ENCODE measurements at regions not wholly inside any gene's neighbourhood (a gene's known extent, or its start where the extent isn't known, plus 50 kb on each side); places are given as distances from the start of the nearest gene placed in this dataset.

DNA sequence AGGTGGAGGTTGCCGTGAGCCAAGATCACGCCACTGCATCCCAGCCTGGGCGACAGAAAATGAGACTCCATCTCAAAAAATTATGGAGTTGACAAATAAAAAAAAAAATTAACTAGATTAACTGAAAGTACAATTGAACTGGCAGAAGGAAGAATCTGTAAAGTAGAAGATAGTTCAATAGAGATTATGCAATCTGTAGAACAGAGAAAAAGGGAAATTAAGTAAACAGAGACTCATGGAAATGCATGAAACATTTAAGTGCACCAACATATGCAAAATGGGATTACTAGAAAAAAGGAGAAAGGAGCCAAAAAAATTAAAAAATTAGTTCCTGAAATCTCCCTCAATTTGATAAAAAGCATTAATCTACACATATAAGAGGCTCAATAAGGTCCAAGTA is 188.8 kb upstream of the KHDRBS2 start:
- DNase-seq: no peak

DNA sequence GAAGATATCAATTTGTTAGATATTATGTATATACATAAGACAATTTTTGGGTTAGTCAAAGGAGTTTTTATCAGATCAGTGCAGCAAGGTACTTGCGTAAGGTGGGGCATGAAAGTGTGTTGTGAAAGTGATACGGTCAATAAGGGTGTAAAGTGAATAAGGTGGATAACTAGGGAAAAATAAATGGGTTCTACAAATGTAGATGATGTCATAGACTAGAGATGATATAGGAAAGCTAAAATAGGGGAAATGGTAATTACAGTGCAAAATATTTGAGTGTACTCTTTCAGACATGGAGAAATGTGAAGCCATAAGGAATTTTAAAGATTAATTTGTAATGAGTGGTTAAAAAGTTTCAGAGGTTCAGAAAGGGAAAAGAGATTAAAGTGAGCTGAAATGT is 180.6 kb upstream of the KHDRBS2 start:
- no peak for DNase-seq

DNA sequence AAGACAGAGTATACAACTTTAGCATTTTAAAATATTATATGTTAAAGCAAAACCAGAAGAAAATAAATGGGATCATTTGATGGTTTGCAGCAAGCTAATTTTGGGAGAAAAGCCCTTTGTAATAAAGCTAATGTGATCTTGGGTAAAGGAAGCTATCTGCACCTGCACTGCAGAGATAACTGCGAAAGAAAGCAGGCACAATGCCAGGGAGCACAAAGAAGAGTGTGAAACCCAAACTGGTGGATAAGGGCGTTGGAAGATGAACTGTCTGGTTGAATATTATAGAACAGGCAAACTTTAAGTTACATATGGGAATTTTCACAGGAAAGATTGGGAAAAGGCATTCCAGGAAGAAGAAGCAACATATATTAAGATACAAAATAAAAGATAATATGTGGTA is 179.2 kb upstream of the KHDRBS2 start:
- DNase-seq: no peak

DNA sequence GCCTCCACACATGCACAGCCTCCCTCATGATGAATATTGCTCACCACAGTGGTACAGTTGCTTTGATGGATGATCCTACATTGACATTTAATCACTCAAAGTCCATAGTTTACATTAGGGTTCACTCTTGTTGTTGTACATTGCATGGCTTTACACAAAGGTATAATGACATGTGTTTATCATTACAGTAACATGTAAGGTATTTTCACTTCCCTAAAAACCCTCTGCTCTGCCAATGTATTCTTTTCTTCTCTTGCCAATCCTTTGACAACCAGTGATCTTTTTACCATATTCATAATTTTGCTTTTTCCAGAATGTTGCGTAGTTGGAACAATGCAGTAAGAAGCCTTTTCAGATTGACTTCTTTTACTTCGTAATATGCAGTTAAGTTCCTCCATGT is 166.6 kb upstream of the KHDRBS2 start:
- DNase-seq: no peak

DNA sequence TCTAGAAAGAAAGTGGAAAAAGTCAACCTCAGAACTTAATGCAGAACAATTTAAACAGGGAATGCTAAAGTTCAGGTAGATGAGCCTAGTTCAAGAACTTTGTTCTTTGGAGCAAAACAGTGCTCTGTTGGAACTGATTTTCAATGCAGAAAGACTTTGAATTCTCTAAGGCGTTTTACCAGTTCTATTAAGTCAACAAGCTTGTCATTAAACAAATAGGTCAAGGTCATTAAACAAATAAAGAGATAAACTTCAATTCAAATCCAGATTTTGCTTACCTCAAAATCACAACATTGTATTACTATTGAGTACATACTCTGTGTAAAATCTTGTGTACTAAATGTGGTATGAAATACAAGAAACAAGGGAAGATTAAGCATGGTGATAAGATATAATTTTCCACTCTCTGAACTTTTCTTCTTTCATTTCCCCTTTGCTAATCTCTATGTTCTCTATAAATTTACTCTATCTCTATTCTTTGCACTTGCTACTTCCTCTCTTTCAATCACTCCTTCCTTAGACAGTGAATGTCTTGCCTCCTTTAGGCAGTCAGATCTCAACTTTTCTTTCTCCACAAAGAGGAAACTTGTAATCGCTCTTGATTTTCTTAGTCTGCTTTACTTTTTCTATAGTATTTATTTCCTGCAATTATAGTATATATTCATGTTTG is 160.8 kb upstream of the KHDRBS2 start:
- DNase-seq: no peak

DNA sequence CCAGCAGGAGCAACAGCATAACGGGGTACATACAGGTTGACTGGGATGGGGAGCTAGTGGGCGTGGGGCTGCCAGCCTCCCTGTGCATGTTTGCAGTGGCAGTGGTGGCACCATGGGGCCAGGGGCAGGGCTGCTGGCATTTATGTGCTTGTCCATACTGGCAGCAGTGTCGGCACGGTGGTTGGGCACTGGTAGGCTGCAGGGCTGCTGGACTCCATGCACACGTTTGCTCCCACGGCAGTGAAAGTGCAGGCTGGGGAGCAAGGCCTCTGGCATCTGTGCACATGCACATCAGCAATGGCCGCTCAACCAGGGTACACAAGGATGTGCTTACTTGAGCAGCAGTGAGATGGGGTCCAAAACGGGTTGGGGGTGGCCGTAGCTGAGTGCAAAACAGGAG is 159.5 kb upstream of the KHDRBS2 start:
- no peak for DNase-seq

DNA sequence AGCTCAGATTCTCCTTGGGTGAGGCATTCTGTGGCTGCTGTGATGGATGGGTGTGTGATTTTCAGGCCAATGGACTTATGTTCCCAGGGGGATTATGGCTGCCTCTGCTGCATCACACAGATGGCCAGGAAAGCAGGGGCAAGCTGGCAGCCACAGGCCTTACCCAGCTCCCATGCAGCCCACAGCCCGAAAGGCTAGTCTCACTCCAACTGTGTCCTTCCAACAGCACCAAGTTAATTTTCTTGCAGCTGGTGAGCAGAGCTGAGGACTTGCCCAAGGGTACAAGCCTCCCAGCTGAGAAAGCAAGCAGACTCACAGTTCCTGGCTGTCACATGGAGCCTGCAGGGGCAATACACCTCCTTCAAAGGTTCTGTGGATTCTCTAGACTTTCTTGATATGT is 155.2 kb upstream of the KHDRBS2 start:
- no peak for DNase-seq

DNA sequence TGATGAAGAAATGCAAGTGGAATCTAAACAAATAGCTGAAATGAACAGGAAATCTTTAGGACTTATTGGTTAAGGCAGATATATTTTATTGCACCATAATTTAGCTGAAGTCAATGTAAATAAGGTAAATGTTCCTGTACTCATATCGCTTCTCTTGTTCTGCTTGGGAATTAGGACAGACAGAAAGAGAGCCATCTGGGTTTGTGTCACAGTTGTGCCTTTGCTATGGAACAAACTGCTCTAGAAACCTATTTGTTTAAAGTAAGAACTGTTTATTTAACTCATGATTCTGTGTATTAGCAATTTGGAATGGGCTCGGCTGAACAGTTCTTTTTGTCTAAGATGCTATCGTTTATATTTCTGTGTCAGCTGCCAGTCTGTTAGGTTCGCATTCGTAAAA is 143.8 kb upstream of the KHDRBS2 start:
- DNase-seq: no peak

DNA sequence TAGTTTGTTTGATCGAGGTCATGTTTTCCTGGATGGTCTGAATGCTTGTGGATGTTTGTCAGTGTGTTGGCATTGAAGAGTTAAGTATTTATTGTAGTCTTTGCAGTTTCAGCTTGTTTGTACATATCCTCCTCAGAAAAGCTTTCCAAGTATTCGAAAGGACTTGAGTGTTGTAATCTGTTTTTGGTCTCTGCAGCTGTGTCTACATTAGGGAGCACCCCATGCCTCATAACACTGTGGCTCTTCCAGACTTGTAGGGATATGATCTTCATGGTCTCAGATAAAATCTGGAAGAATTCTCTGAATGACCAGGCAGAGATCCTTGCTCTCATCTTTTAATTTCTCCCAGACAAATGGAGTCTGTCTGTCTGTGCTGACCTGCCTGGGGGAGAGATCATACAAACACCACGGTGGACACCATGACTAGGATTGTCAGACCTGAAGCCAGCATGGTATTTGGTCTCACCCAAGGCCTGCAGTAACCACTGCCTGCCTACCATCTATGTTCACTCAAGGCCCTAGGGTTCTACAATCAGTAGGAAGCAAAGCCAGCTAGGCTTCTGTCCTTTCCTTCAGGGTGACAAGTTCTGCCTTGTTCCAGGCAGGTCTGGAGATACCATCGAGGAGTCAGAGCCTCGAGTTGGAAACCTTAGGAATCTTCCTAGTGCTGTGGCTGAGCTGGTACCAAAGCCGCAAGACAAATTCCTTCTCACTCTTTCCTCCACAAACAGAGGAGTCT is 114.7 kb upstream of the KHDRBS2 start:
- DNase-seq: no peak

DNA sequence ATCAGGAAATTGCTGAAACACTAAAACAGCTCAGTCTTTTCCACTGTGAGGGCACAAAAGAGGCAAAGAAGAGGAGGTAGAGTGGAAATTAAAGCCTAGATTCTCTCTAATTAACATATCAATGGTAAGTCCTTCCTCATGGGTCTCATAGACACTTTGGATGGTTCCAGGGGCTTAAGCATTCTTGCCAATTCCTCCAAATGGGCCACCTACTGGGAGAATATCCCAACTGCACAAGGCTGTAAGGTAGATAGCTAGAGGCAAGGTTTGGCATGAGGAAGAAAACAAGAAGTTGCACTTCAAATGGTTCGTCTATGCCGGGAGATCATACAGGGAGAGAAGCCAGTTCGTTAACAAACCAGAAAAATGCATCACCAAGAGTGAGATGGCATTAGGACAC is 107.6 kb upstream of the KHDRBS2 start:
- DNase-seq: no peak

DNA sequence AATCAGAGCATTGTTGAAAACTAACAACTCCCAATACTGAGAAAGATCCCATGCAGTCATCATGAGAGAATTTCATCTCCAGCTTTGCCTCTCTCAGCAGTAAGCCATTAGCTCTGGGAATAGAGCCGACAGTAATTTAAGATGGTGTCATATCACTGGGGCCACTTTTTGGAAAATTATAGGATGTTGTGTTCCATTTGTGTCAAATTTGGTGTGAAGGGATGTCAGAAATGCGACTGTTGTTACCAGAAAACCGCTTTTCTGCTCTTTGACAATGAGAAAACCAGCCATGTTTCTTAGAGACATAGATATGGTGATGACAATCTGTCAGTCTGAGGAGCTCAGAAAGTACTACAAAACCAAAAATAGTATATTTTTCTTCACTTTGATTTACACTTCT is 106.3 kb upstream of the KHDRBS2 start:
- DNase-seq: no peak

DNA sequence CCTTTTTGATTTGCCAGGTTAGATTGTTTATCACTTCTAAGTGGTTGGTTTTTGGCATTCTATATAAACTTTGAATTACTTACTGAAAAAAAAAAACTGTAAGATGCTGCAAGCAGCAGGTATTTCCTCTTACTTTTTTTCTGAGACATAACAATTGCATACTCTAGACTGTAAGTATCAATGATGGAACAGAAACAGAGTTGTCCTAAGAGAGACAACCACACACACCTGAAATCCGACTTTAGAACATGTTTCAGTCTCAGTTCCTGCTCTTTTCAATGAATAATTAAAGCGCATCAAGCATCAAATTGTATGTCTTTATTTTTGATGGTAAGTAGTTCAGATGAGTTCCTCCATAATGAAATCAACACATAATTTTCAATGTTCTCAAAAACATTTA is 105.3 kb upstream of the KHDRBS2 start:
- no peak for DNase-seq

DNA sequence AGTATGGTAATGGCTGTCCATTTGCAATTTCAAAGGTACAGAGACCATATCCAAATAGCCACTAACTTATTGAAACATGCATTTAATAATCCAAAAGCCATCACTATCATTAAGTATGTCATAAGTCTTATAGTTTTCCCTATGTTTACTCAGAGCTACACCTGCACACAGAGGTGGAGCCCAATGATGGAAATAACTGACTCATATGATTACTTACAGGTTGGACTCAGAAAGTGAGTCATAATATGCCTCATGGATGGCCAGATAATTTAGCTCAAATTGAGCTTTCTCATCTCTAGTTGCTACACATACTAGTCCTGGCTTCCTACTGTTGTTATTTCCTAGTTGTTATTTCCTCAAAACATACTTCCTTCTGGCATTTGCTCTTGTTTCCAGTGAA is 104.4 kb upstream of the KHDRBS2 start:
- no peak for DNase-seq

DNA sequence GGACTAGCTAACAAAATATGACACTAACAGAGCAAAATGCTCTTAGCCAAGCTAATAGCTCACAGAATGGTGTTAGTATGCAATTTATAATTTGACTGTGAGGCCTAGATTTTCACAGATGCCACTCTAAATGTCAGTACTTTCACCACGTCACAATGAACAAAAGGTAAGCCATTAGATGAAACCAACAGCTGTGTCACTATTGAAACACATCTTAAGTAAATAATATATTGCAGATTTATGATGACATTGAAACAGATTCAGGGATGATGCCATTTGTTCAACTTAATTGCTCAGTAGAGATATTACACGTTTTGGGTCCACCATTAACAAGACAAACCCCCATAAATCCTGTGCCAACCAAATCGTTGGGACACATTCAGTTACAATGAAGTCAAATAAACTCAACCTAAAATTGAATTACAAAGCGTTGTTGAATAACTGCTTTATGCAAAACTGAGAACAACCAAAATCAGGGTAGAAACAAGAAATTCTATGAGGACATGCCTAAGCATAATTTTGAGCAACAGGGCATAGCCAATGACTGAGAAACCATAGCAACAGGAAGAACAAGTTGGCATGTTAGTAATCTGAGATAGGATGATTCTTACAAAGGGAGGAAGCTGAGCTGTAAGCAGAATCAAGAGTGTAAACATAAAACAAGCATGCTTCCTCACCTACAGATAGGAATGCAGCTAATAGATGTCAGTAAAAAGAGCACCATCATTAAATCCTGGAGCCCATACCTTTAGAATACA is 85.6 kb upstream of the KHDRBS2 start:
- DNase-seq: no peak

DNA sequence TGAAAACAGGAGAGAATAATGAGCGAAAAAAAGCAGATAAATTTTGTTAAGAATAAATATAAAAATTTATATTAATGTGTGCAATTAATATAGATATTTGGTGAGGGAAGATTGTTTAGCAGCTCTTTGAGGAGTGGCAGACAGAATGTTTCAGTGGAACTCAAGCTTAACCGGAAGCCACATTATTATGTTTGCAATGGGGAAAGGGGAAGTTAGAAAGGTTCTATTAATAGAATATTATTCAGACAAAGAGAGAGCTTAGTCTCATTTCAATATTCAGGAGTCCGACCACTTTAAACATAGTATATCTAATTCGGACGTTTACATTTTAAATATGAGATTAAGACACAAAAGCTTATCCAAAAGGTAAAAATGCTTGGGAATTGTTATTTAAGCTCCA is 81.6 kb upstream of the KHDRBS2 start:
- DNase-seq: no peak

DNA sequence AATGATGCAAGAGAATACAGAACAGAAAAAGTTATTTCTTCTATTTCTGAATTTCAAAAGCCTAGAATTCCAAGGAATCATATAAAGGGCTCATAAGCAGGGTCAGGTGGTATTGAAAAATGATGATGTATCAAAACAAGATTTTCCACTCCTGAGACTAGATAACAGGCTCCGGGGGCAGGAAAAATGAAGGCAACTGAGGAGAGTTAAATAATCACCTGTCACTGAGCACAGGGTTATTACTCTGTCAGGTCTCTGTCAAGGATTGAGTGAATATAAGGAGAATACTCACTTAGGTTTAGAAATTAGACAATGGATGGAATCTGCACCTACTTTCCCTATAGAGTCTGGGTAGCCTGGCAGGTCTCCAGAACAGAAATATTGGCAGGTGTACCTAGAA is 76.1 kb upstream of the KHDRBS2 start:
- DNase-seq: no peak

DNA sequence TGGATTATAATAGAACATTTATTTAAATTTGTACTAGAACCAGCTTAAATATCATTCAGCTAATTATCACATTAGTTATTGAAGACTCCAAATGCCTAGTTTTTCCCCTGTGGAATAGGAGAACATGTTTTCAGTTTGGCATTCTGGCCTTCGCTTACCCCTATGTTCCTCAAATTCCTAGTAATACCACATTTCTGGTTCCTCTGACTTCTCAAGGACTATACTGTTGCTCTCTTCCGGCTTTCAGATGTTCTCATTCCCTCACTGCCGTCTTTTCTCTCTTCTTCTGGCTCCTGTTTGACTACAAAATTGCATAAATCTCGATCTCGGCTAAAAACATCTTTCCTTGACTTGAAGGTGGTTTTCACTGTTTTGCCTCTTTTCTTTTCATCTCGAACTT is 71.8 kb upstream of the KHDRBS2 start:
- DNase-seq: no peak

DNA sequence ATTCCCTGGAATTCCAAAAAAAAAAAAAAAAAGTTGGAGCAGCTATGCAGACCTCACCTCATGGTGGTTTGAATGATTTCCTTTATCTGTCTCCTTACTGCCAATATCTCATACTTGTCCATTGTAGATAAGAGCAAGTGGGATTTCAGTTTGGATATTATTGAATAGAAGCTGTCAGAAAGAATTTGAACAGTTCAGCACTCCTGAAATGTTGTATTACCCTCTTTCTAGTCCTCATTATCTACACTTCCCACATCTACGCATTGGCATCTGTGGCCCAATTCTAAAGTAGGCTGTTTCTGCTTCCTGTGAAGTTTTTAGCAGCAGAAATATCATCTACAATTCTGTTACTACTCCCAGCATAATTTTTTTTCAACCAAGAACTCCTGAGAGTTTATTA is 68.2 kb upstream of the KHDRBS2 start:
- no peak for DNase-seq

DNA sequence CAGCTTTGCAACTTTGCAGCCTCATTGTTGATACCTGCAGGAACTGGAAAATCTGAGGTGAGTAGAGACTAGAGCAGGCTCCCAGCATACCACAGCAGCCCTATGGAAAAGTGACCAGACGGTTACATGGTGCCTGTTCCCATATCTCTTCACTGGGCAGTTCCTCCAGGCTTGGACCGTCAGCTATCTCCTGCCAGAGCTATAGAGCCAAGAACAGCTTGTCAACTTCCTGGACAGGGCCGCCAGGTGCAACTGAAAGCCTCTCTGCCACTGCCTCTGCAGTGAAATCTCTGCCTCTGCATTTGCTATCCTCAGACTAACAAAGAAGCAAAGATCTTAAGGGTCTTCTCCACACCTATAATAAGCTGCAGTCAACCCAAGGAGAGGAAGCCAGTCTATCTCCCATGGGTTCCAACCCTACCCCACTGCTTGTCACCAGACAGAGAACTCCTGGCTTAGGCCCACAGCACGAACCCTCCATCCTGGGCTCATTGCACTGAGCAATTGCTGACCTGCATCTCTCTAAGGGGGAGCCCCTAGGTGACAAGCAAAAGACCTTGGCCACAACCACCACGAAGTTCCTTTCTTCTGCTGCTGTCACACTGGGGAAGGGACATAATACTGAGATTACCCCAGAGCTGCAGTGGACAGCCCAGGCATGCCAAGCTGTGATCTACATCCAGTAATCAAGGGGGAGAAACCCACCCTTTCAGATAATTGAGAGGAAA is 60.1 kb upstream of the KHDRBS2 start:
- DNase-seq: no peak

DNA sequence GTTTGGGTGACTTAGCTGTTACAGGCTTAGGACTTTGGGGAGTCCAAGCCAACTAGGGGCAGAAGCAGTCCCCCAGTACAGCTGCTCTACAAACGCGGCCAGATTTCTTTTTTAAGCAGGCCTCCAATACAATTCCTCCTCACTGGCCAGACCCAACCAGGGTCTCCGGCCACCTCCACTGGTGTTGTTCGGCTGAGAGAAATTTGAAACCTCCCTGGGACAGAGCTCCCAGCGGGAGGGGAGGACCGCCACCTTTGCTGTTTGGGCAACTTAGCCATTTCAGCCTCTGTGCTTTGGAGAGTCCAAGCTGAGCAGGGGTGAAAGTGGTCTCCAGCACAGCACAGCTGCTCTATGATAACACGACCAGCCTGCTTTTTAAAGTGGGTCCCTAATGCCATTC is 59.4 kb upstream of the KHDRBS2 start:
- DNase-seq: no peak

DNA sequence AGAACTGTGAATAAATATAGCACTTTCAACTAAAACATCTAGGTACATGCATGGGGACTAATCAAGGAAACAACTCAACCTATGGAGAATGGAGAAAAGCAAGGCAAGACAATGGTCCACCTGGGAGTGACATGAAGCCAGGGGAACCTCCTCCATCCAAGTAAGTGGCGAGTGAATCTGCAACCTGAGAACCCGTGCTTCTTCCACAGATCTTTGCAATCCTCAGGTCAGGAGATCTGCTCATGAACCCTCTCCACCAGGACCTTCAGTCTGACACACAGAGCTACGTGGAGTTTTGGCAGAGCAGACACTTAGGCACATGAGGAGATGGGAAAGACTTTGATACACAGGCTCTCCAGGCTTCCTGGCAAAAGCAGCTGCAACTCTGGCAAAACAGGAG is 58.8 kb upstream of the KHDRBS2 start:
- DNase-seq: no peak

DNA sequence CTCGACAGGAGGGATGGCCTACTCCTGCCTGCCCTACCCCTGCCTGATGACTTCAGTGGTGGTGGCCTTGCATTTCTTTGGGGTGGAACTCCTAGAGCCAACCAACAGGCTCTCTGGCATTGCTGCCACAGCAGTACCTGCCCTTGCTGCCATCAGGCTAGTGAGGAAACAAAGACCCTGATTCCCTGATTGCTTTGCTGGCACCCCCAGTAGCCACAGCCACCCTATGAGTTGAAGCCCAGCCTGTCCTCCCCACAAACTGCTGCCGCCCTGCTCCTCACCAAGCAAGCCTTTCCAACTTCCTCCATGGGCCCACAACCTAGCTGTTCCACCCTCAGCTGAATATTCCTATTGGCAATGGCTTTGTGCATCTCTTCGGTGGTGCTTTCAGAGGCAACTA is 52.5 kb upstream of the KHDRBS2 start:
- DNase-seq: no peak
